Smooth muscle cell (in vitro differentiated cells): ENCODE measurements at regions not wholly inside any gene's neighbourhood (a gene's known extent, or its start where the extent isn't known, plus 50 kb on each side); places are given as distances from the start of the nearest gene placed in this dataset.
A peak's percentile ranks its signal among the peaks of the same experiment; 100 is the strongest.

Source experiments
- DNase-seq: peaks from one replicate; lab custom pipeline; 2025; ENCODE audit not compliant: unreplicated experiment; lab: John Stamatoyannopoulos, UW
- H2AFZ ChIP-seq: fragments of 200-600 bp; sonication (generic); 2 replicates; pipeline ENCODE4 v1.6.0; 2016; ENCODE audit warnings: antibody characterized with exemption, low read depth, mild to moderate bottlenecking
- H3F3A ChIP-seq: fragments of 200-600 bp; sonication (generic); 2 replicates; pipeline ENCODE4 v1.6.0; 2017; ENCODE audit warnings: antibody characterized with exemption, low read depth
- H3K27ac ChIP-seq: fragments of 200-600 bp; sonication (generic); 2 replicates; pipeline ENCODE4 v1.5.1; 2016; ENCODE audit warnings: low read depth, mild to moderate bottlenecking
- H3K27me3 ChIP-seq: fragments of 200-600 bp; sonication (generic); 2 replicates; pipeline ENCODE4 v1.6.1; 2016; ENCODE audit warnings: low read depth, mild to moderate bottlenecking
- H3K36me3 ChIP-seq: fragments of 200-600 bp; sonication (generic); 2 replicates; pipeline ENCODE4 v1.5.1; 2016; ENCODE audit warnings: low read depth
- H3K4me1 ChIP-seq: fragments of 200-600 bp; sonication (generic); 2 replicates; pipeline ENCODE4 v1.5.1; 2016; ENCODE audit warnings: low read depth
- H3K4me2 ChIP-seq: fragments of 200-600 bp; sonication (generic); 2 replicates; pipeline ENCODE4 v1.6.0; 2016; ENCODE audit warnings: mild to moderate bottlenecking
- H3K4me3 ChIP-seq: fragments of 200-600 bp; sonication (generic); 2 replicates; pipeline ENCODE4 v1.5.1; 2016; ENCODE audit warnings: mild to moderate bottlenecking
- H3K79me2 ChIP-seq: fragments of 200-600 bp; sonication (generic); 2 replicates; pipeline ENCODE4 v1.6.0; 2016; ENCODE audit warnings: low read depth, mild to moderate bottlenecking
- H3K9ac ChIP-seq: fragments of 200-600 bp; sonication (generic); 2 replicates; pipeline ENCODE4 v1.6.0; 2016; ENCODE audit warnings: low read depth
- H3K9me3 ChIP-seq: fragments of 200-600 bp; sonication (generic); replicated peaks from 2 replicates; pipeline ENCODE4 v1.5.1; 2016; ENCODE audit warnings: low read depth
- H4K20me1 ChIP-seq: fragments of 200-600 bp; sonication (generic); 2 replicates; pipeline ENCODE4 v1.6.0; 2016; ENCODE audit warnings: low read depth
- WGBS: methylation state at CpG from one replicate; pipeline ENCODE4 v1.1.7; 2016; ENCODE audit warnings: low lambda C conversion rate; 5-methylcytosine and 5-hydroxymethylcytosine counted together
- TF ChIP-seq, protein P1 (sequence below): fragments of 200-600 bp; sonication (generic); IDR thresholded peaks from 2 replicates; pipeline ENCODE4 v1.5.1; 2017; ENCODE audit warnings: borderline replicate concordance, mild to moderate bottlenecking, antibody characterized with exemption; ENCODE audit not compliant: insufficient read depth, poor library complexity, severe bottlenecking

DNA sequence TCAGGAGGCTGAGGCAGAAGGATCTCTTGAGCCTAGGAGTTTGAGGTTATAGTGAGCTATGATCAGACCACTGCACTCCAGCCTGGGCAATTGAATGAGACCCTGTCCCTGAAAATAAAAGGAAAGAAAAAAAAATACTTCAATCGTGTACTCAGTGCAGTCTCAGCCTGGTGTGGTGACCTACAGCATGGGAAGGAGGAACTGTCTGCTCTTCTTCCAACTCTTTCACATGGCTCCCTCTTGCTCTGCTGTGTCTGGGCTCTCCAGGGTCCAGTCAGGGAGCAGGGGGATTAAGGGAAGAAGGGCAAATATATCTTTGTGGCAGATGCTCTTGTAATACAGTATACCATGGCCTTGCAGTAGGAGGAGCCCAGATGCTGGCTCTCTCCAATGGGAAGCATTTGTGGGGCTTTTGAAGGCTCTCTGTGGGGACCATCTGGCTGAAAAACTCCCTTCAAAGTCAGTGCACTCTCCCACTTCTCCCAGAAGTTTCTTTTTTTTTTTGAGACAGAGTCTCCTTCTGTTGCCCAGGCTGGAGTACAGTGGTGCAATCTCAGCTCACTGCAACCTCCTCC lies 76.6 kb upstream of the TMPO start:
- peak overlapping the region; percentile 96 for H3K27ac ChIP-seq
- no peaks in the 10 kb centered on the region for H3K79me2 ChIP-seq
- H3K4me3 ChIP-seq: no peak overlapping the region
- H3K27me3 ChIP-seq: no peaks in the 10 kb centered on the region
- no peak for DNase-seq
- peak overlapping the region; percentile 57 for H3K4me2 ChIP-seq
- peak overlapping the region; percentile 71 for H3K9ac ChIP-seq
- H4K20me1 ChIP-seq: no peaks in the 10 kb centered on the region
- H3K9me3 ChIP-seq: no peaks in the 10 kb centered on the region
- H3K36me3 ChIP-seq: no peaks in the 10 kb centered on the region
- no peak overlapping the region for H2AFZ ChIP-seq
- WGBS: 85% methylated on average over 1 of the region's 1 CpG
- TF ChIP-seq, protein P1, sequence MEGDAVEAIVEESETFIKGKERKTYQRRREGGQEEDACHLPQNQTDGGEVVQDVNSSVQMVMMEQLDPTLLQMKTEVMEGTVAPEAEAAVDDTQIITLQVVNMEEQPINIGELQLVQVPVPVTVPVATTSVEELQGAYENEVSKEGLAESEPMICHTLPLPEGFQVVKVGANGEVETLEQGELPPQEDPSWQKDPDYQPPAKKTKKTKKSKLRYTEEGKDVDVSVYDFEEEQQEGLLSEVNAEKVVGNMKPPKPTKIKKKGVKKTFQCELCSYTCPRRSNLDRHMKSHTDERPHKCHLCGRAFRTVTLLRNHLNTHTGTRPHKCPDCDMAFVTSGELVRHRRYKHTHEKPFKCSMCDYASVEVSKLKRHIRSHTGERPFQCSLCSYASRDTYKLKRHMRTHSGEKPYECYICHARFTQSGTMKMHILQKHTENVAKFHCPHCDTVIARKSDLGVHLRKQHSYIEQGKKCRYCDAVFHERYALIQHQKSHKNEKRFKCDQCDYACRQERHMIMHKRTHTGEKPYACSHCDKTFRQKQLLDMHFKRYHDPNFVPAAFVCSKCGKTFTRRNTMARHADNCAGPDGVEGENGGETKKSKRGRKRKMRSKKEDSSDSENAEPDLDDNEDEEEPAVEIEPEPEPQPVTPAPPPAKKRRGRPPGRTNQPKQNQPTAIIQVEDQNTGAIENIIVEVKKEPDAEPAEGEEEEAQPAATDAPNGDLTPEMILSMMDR: no peak
- H3K4me1 ChIP-seq: peaks cover 4% of the 10 kb centered on the region
- peaks cover 24% of the 10 kb centered on the region for H3F3A ChIP-seq

DNA sequence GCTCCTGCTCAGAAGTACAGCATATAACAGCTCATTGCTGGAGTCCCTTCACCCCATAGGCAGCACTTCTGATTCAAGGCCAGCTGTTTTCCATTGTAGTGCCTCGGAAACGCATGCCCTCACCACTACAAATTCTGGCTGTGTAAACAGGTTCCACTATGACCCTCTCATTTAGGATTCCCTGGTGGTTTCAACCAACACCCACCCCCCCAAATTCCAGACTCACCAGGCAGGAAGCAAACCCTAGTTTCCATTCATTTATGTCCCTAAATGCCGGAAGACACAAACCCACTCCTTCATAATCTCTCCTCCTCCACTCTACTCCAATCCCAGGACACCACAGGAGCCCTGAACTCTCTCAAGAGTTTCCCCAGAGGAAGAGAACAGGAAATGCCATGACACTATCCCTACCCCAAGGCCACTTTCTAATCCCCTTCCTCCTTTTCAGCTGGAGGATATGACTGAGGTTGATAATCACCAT lies 75.9 kb upstream of the TMPO start:
- peak overlapping the region; percentile 75 for H3K4me2 ChIP-seq

DNA sequence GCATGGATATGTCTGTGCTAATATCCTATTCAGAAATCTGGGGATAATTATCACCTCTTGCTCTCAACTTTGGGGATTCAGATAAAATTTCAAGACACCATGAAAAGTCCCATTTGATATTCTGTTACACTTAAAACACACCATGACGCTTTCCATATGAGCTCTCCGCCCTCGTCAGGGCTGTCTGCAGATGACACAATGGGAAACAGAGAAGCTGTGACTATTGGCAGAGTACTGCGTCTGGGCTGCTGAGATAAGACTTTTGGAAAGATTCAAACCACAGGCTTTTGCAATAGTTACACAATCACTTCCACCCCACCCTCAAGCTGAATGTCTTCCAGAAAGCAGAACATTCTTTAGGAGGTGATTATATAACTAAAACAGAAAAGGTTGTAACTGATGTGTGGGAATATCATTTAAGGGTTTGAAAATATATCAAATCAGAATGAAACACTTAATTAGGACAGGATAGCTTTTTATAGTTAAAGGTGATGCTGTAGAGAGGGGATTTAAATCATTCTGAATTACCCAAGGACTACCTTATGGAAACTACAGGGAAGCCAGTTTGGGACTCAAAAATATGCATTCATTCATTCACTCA lies 75.3 kb upstream of the TMPO start:
- Histone ChIP-seq H3K27ac (peak overlapping the region; percentile 96), H3K9me3 (no peaks in the 10 kb centered on the region), H3K36me3 (no peaks in the 10 kb centered on the region), H3K79me2 (no peaks in the 10 kb centered on the region), H3K4me1 (peaks cover 4% of the 10 kb centered on the region), H3F3A (peaks cover 24% of the 10 kb centered on the region), H2AFZ (no peak overlapping the region), H3K27me3 (no peaks in the 10 kb centered on the region), H4K20me1 (no peaks in the 10 kb centered on the region), H3K4me3 (no peak overlapping the region), H3K9ac (peak overlapping the region; percentile 71), H3K4me2 (peak overlapping the region; percentile 75)
- DNase-seq: no peak
- TF ChIP-seq, protein P1: no peak
- WGBS: 1% methylated on average over 4 of the region's 4 CpGs

More for the DNA sequence above, 75.9 kb upstream of the TMPO start:
- H3K36me3 ChIP-seq: no peaks in the 10 kb centered on the region
- no peak overlapping the region for H2AFZ ChIP-seq
- no peaks in the 10 kb centered on the region for H4K20me1 ChIP-seq
- H3K9me3 ChIP-seq: no peaks in the 10 kb centered on the region
- peaks cover 24% of the 10 kb centered on the region for H3F3A ChIP-seq
- TF ChIP-seq, protein P1: no peak
- H3K4me3 ChIP-seq: no peak overlapping the region
- peak overlapping the region; percentile 96 for H3K27ac ChIP-seq
- H3K79me2 ChIP-seq: no peaks in the 10 kb centered on the region
- H3K9ac ChIP-seq: peak overlapping the region; percentile 71
- no peak for DNase-seq
- H3K27me3 ChIP-seq: no peaks in the 10 kb centered on the region
- peaks cover 4% of the 10 kb centered on the region for H3K4me1 ChIP-seq
- 30% methylated on average over 3 of the region's 3 CpGs for WGBS

DNA sequence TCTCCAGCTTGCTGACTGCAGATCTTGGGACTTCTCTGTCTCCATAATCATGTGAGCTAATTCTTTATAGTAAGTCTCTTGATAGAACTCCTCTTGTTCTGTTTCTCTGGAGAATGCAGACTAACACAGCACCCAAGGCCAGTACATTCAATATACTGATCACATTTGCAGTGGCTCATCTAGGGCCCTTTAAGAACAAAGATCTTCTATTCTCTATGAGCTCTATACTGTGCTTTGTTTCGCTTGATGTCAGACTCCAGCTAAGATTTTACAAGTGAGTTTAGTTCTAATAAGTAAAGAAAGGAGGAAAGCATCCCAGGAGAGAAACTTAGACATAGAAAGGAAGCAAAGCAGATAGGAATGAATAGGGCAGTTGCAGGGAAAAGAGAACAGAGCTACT lies 69.3 kb upstream of the TMPO start:
- no peak overlapping the region for H3K9ac ChIP-seq
- 87% methylated on average over 1 of the region's 1 CpG for WGBS
- no peak overlapping the region for H3K27ac ChIP-seq
- DNase-seq: no peak
- no peaks in the 10 kb centered on the region for H3K27me3 ChIP-seq
- no peaks in the 10 kb centered on the region for H3K79me2 ChIP-seq
- H3F3A ChIP-seq: no peaks in the 10 kb centered on the region
- no peaks in the 10 kb centered on the region for H3K36me3 ChIP-seq
- H3K9me3 ChIP-seq: no peaks in the 10 kb centered on the region
- peaks cover 4% of the 10 kb centered on the region for H3K4me1 ChIP-seq
- H4K20me1 ChIP-seq: no peaks in the 10 kb centered on the region
- H3K4me2 ChIP-seq: no peak overlapping the region
- TF ChIP-seq, protein P1: no peak
- H2AFZ ChIP-seq: peak overlapping the region; percentile 76
- H3K4me3 ChIP-seq: no peak overlapping the region
